Astrocyte (in vitro differentiated cells and primary cell): ENCODE measurements at regions not wholly inside any gene's neighbourhood (a gene's known extent, or its start where the extent isn't known, plus 50 kb on each side); places are given as distances from the start of the nearest gene placed in this dataset.

Source experiments
- CTCF ChIP-seq: IDR thresholded peaks from 2 replicates; pipeline ENCODE4 v1.5.1; 2011; ENCODE audit warnings: low read depth, mild to moderate bottlenecking, inconsistent platforms, low read length, moderate library complexity; ENCODE audit not compliant: insufficient read depth
- EZH2 ChIP-seq: IDR thresholded peaks from 2 replicates; pipeline ENCODE4 v1.6.1; 2012; ENCODE audit warnings: mild to moderate bottlenecking, low read length, inconsistent platforms; ENCODE audit not compliant: insufficient read depth

- TF ChIP-seq CTCF (no peak), EZH2 (no peak)
These were observed 110.7 kb downstream of the DACT2 start for GRCh38 chr6:168208854-168209253.
